ENCODE measurements at regions not wholly inside any gene's neighbourhood (a gene's known extent, or its start where the extent isn't known, plus 50 kb on each side); places are given as distances from the start of the nearest gene placed in this dataset.
"Not testable (repeated sequence)": the region's sequence is repeated elsewhere in the genome, so short reads cannot be mapped to it uniquely, and the experiment has no call there.

GRCh38 chr13:64540468-64540867 lies 2689.7 kb downstream of the PCDH9 start:
- DNase-seq (ENCODE audit: low spot score) = no peak

DNA sequence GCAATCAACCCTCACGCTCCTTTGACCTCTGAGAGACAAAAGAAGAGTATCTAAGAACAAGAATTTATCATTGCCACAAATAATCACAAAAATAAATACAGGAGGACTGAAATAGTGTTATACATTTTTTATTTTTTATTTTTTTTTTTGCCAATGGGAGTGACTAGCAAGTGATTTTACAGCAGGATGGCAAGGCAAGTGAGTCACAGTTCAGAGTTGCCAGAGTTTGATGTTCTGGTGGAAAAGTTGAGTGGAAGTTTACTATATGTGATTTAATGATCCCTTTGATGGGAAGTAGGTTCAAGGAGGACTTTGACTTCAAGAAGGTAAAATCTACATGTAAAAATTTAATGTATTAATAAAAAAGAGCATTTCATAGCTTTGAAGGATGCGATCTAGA lies 2691.4 kb downstream of the PCDH9 start:
- DNase-seq (ENCODE audit: low spot score) = no peak

GRCh38 chr13:64534302-64534701 lies 2695.8 kb downstream of the PCDH9 start:
- DNase-seq (ENCODE audit: low spot score) = no peak

DNA sequence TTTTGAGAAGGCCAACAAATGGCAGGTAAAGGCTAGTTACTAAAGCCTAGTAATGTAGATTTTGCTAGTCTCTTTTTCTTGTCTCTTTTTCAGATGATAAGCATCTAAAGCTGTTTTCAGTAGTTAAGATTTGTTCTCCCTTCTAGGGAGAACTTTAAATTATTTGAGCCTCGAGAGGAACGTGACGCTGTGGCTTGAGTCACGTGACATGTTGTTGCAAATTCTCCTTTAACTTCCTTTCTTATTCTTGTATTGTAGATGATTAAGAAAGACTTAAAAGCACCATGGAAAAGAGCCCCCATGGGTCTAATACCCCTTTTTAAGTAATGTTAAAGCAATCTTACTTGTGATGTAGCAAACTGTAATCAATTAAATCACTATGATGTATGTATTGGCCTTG lies 2698.7 kb downstream of the PCDH9 start:
- no peak for DNase-seq (ENCODE audit: low spot score)

- peak; percentile 43 for DNase-seq (ENCODE audit: low spot score)
These were observed 2700.2 kb downstream of the PCDH9 start for GRCh38 chr13:64529874-64530485.

GRCh38 chr13:64528838-64529237 lies 2701.3 kb downstream of the PCDH9 start:
- no peak for DNase-seq (ENCODE audit: low spot score)

- DNase-seq (ENCODE audit: low spot score) = no peak
These were observed 2702.6 kb downstream of the PCDH9 start for GRCh38 chr13:64527561-64527960.

GRCh38 chr13:64525687-64526086 lies 2704.4 kb downstream of the PCDH9 start:
- no peak for DNase-seq (ENCODE audit: low spot score)

- DNase-seq (ENCODE audit: low spot score) = no peak
These were observed 2719.4 kb downstream of the PCDH9 start for GRCh38 chr13:64510747-64511146.

DNA sequence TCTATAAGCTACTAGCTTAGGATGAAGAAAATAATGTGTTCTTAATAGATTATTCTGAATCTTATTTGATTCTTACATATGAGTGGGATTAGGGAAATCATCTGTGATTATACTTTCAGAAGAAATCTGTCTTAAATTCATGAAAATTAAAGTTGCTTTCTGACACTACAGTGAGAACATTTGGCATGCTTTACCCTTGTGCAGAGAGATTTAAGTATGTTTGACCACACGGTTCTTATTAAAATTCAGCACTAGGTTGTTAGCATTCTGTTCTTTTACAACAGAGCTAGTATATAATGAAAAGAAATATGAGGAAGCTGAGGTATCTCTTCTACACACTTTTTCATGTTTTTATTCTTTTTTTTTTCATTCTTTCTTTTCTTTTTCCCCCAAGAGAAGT lies 2723.9 kb downstream of the PCDH9 start:
- no peak for DNase-seq (ENCODE audit: low spot score)

- DNase-seq (ENCODE audit: low spot score) = no peak
These were observed 2724.7 kb downstream of the PCDH9 start for GRCh38 chr13:64505336-64505910.

DNA sequence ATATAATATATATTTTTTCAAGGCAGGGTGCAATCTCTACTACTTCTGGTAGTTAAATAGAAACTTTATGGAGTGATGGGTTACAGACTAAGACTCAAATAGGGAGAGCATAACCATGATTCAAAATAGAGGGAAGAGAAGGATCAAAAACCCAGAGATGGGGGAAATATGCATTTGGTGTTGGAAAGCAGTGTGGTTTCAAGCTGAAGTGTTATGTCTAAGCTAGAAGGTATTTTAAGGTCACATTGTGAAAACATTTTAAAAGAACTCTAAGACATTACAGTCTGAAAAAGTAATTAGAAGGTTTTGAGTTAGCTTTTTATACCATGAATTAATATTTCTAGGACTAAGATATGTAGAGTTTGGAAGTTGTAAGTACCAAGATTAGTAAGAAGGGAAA lies 2741.4 kb downstream of the PCDH9 start:
- no peak for DNase-seq (ENCODE audit: low spot score)

GRCh38 chr13:64482373-64482772 lies 2747.8 kb downstream of the PCDH9 start:
- no peak for DNase-seq (ENCODE audit: low spot score)

GRCh38 chr13:64480672-64481071 lies 2749.5 kb downstream of the PCDH9 start:
- DNase-seq (ENCODE audit: low spot score) = no peak

- DNase-seq (ENCODE audit: low spot score) = no peak
These were observed 2749.9 kb downstream of the PCDH9 start for GRCh38 chr13:64480211-64480610.

DNA sequence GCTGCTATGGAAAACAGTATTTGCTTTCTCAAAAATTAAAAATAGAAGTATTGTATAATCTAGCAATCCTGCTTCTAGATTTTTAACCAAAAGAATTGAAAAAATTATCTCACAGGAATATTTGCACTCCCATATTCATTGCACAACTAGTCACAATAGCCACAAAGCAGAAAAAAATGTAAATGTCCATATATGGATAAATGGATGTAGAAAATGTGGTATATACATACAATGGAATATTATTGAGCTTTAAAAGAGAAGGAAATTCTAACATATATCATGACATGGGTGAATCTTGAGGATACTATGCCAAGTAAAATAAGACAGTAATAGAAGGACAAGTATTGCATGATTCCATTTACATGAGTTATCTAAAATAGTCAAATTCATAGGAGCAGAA lies 2753.0 kb downstream of the PCDH9 start:
- no peak for DNase-seq (ENCODE audit: low spot score)

DNA sequence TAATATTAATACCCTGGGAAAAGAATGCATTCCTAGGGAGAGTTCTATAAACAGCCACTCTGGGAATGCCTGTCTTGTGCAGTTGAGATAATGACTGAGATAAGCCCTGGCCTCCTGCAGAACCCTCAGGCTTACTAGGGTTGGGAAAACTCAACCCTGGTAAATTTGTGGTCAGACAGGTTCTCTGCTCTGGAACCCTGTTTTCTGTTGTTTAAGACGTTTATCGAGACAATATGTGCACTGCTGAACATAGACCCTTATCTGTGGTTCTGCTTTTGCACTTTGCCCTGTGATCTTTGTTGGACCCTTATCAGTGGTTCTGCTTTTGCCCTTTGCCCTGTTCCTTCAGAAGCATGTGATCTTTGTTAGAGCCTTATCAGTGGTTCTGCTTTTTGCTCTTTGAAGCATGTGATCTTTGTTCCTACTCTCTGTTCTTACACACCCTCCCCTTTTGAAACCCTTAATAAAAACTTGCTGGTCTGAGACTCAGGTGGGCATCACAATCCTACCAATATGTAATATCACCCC lies 2754.0 kb downstream of the PCDH9 start:
- not testable (repeated sequence) for DNase-seq (ENCODE audit: low spot score)

DNA sequence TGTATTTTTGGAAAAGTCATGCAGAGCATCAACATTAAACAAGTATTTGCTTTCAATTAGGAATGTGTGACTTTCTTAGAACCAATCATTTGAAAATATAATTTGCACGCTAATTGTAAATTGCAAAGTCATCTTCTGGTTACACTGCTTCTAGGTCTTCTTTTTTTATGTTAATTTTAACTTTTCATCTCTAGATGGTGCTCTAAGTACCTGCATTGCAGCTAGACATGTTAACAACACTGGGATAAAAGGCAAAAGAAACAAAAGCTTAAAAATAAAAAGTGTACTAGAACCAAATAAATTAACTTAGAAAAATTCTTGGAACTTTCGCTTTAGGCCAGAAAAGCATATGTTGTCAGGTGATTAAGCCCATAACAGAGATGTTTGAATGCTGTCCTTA lies 2758.2 kb downstream of the PCDH9 start:
- no peak for DNase-seq (ENCODE audit: low spot score)

DNA sequence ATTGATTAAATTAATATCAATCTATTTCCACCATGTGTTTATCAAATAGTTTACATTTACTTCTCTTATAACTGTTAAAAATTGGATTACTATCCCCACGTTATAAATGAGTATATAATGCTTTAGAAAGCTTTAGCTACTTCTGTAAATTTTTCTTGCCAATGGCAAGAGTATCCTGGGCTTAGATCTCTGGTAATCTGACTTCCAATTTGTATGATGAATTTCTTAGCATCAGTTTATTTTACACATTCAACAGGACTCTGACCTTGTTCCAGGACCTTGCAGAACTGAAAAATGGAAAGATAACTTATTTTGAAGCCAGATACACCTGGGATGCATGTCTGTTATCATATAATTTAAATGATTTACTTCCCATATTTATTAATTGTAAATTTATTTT lies 2759.4 kb downstream of the PCDH9 start:
- no peak for DNase-seq (ENCODE audit: low spot score)

DNA sequence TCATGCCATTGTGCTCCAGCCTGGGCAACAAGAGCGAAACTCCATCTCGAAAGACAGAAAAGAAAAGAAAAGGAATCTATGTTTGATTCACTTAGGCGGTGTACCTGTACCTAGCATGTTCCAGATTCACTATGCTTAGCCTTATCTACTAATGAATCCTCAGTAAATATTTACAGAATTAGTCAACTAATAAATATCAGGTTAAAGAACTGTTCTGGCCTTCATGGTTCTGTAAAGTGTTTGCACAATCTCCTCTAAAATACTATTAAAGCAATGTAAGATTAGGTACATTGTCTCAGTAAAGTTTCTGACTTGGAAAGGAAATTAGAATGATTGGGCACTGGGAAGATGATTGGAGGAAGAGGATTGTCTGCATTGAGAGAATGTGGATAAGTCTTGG lies 2770.4 kb downstream of the PCDH9 start:
- no peak for DNase-seq (ENCODE audit: low spot score)

- DNase-seq (ENCODE audit: low spot score) = no peak
These were observed 2772.2 kb downstream of the PCDH9 start for GRCh38 chr13:64457976-64458375.

GRCh38 chr13:64455124-64455523 lies 2775.0 kb downstream of the PCDH9 start:
- no peak for DNase-seq (ENCODE audit: low spot score)

DNA sequence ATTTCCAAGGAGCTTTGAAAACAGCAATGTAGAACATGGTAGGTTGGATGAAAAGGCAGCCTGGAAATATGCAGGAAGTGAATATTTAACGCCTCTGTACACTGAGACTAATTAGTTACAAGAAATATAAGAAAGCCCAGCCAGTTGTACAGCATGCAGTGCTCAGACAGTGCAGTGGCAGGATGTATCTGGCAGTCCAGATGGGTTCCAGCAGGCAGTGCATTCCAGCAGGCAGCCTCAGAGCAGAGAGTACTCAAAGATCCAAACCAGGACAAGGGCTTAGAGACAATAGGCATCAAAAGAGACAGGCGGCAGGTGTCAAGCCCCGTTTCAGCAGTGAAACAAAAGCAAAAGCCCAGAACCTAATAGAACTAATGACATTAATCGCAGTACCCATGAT lies 2776.3 kb downstream of the PCDH9 start:
- DNase-seq (ENCODE audit: low spot score) = no peak

DNA sequence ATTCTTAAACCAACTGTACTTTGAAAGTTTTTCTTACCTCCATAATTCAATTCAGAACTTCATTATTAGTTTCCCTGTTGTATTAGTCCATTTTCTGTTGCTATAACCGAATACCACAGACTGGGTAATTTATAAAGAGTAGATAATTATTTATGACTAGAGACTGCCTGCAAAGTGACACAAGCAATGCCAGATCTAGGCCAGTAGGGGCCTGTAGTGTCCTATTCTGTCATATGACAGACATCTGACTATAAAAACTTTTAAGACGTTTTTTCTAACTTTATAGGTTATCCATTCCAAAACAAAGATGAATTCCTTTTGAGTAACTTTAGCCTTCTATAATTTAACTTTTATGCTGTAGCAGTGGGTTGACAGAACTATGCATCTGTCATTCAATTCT lies 2783.8 kb downstream of the PCDH9 start:
- peak; percentile 13 for DNase-seq (ENCODE audit: low spot score)
